ENCODE measurements at regions not wholly inside any gene's neighbourhood (a gene's known extent, or its start where the extent isn't known, plus 50 kb on each side); places are given as distances from the start of the nearest gene placed in this dataset.
"Not testable (repeated sequence)": the region's sequence is repeated elsewhere in the genome, so short reads cannot be mapped to it uniquely, and the experiment has no call there.

- H3K4me3 ChIP-seq (ENCODE audit: low read length in 2 of 2): no peak overlapping the region
- no peaks in the 10 kb centered on the region for H3K4me1 Mint-ChIP-seq
- CTCF ChIA-PET (ENCODE audit: partially characterized antibody): no interaction called here
- no peaks in the 10 kb centered on the region for H3K27me3 ChIP-seq (ENCODE audit: insufficient read depth, low read length)
- H3K27me3 Mint-ChIP-seq: peaks cover 2% of the 10 kb centered on the region in 2 donors
- no peak overlapping the region for H3K27ac ChIP-seq (ENCODE audit: low read depth, low read length)
- no peaks in the 10 kb centered on the region for H3K4me1 ChIP-seq (ENCODE audit: insufficient read depth, low read length)
- no peak overlapping the region for H3K4me3 Mint-ChIP-seq
- no peak overlapping the region for H3K27ac Mint-ChIP-seq
- DNase-seq: no peak
- intact Hi-C loops (cut with micrococcal nuclease): no loop called here
- H3K36me3 Mint-ChIP-seq: no peaks in the 10 kb centered on the region
- H3K9me3 ChIP-seq (ENCODE audit: control insufficient read depth in 1 of 2, low read length in 2 of 2): no peaks in the 10 kb centered on the region
- no peaks in the 10 kb centered on the region for H3K36me3 ChIP-seq (ENCODE audit: insufficient read depth, low read length)
- POLR2A ChIA-PET (ENCODE audit: partially characterized antibody): no interaction called here
- H3K9me3 Mint-ChIP-seq: peaks cover 4 to 34% (median 23%) of the 10 kb centered on the region in 8 donors
These were observed 306.5 kb downstream of the KCTD12 start for GRCh38 chr13:76579701-76580100.

GRCh38 chr13:76575634-76576033 lies 310.6 kb downstream of the KCTD12 start:
- H3K9me3 Mint-ChIP-seq: peaks cover 3 to 39% (median 28%) of the 10 kb centered on the region in 8 donors
- H3K9me3 ChIP-seq (ENCODE audit: control insufficient read depth in 1 of 2, low read length in 2 of 2); H3K4me1 ChIP-seq (ENCODE audit: insufficient read depth, low read length); H3K36me3 Mint-ChIP-seq; CTCF ChIA-PET (ENCODE audit: partially characterized antibody); H3K4me3 Mint-ChIP-seq; H3K27me3 Mint-ChIP-seq; H3K4me3 ChIP-seq (ENCODE audit: low read length in 2 of 2); H3K27ac ChIP-seq (ENCODE audit: low read depth, low read length); H3K27me3 ChIP-seq (ENCODE audit: insufficient read depth, low read length); H3K27ac Mint-ChIP-seq; DNase-seq; H3K4me1 Mint-ChIP-seq; H3K36me3 ChIP-seq (ENCODE audit: insufficient read depth, low read length); intact Hi-C loops (cut with micrococcal nuclease); POLR2A ChIA-PET (ENCODE audit: partially characterized antibody): not testable (repeated sequence)

- Histone ChIP-seq H3K4me1 (ENCODE audit: insufficient read depth, low read length) (no peaks in the 10 kb centered on the region), H3K36me3 (ENCODE audit: insufficient read depth, low read length) (no peaks in the 10 kb centered on the region), H3K9me3 (ENCODE audit: control insufficient read depth in 1 of 2, low read length in 2 of 2) (no peaks in the 10 kb centered on the region), H3K27ac (ENCODE audit: low read depth, low read length) (no peak overlapping the region), H3K27me3 (ENCODE audit: insufficient read depth, low read length) (no peaks in the 10 kb centered on the region), H3K4me3 (ENCODE audit: low read length in 2 of 2) (no peak overlapping the region)
- DNase-seq: no peak
- Mint-ChIP-seq H3K4me1 (no peaks in the 10 kb centered on the region), H3K4me3 (no peak overlapping the region), H3K27me3 (no peaks in the 10 kb centered on the region), H3K36me3 (no peaks in the 10 kb centered on the region), H3K9me3 (peaks cover 0 to 14% (median 8%) of the 10 kb centered on the region in 8 donors), H3K27ac (no peak overlapping the region)
- intact Hi-C loops (cut with micrococcal nuclease): no loop called here
- ChIA-PET CTCF (ENCODE audit: partially characterized antibody) (no interaction called here), POLR2A (ENCODE audit: partially characterized antibody) (no interaction called here)
These were observed 315.7 kb downstream of the KCTD12 start for GRCh38 chr13:76570510-76570971.

GRCh38 chr13:76556627-76557026 lies 329.6 kb downstream of the KCTD12 start:
- H3K27ac Mint-ChIP-seq: no peak overlapping the region
- ChIA-PET POLR2A (ENCODE audit: partially characterized antibody) (no interaction called here), CTCF (ENCODE audit: partially characterized antibody) (no interaction called here)
- H3K9me3 ChIP-seq (ENCODE audit: control insufficient read depth in 1 of 2, low read length in 2 of 2): no peaks in the 10 kb centered on the region
- no peak overlapping the region for H3K4me3 ChIP-seq (ENCODE audit: low read length in 2 of 2)
- no peaks in the 10 kb centered on the region for H3K9me3 Mint-ChIP-seq
- H3K27me3 Mint-ChIP-seq: peaks cover 2 to 3% of the 10 kb centered on the region in 2 donors
- H3K27ac ChIP-seq (ENCODE audit: low read depth, low read length): no peak overlapping the region
- no peaks in the 10 kb centered on the region for H3K4me1 ChIP-seq (ENCODE audit: insufficient read depth, low read length)
- H3K27me3 ChIP-seq (ENCODE audit: insufficient read depth, low read length): no peaks in the 10 kb centered on the region
- no peaks in the 10 kb centered on the region for H3K36me3 ChIP-seq (ENCODE audit: insufficient read depth, low read length)
- H3K36me3 Mint-ChIP-seq: no peaks in the 10 kb centered on the region
- no peak overlapping the region for H3K4me3 Mint-ChIP-seq
- intact Hi-C loops (cut with micrococcal nuclease): no loop called here
- no peaks in the 10 kb centered on the region for H3K4me1 Mint-ChIP-seq
- DNase-seq: no peak

- no peaks in the 10 kb centered on the region for H3K27me3 ChIP-seq (ENCODE audit: insufficient read depth, low read length)
- POLR2A ChIA-PET (ENCODE audit: partially characterized antibody): no interaction called here
- H3K27me3 Mint-ChIP-seq: peaks cover 3 to 6% of the 10 kb centered on the region in 2 donors
- no peaks in the 10 kb centered on the region for H3K4me1 ChIP-seq (ENCODE audit: insufficient read depth, low read length)
- no peak overlapping the region for H3K27ac ChIP-seq (ENCODE audit: low read depth, low read length)
- H3K36me3 ChIP-seq (ENCODE audit: insufficient read depth, low read length): no peaks in the 10 kb centered on the region
- H3K27ac Mint-ChIP-seq: no peak overlapping the region
- no peak for DNase-seq
- intact Hi-C loops (cut with micrococcal nuclease): no loop called here
- no peaks in the 10 kb centered on the region for H3K36me3 Mint-ChIP-seq
- CTCF ChIA-PET (ENCODE audit: partially characterized antibody): no interaction called here
- no peak overlapping the region for H3K4me3 ChIP-seq (ENCODE audit: low read length in 2 of 2)
- H3K4me3 Mint-ChIP-seq: no peak overlapping the region
- peaks cover 0 to 2% (median 0%) of the 10 kb centered on the region in 8 donors for H3K9me3 Mint-ChIP-seq
- no peaks in the 10 kb centered on the region for H3K4me1 Mint-ChIP-seq
- no peaks in the 10 kb centered on the region for H3K9me3 ChIP-seq (ENCODE audit: control insufficient read depth in 1 of 2, low read length in 2 of 2)
These were observed 333.4 kb downstream of the KCTD12 start for GRCh38 chr13:76552807-76553206.

GRCh38 chr13:76552041-76552772 lies 334.0 kb downstream of the KCTD12 start:
- no peaks in the 10 kb centered on the region for H3K36me3 ChIP-seq (ENCODE audit: insufficient read depth, low read length)
- Mint-ChIP-seq H3K9me3 (peaks cover 0 to 2% (median 0%) of the 10 kb centered on the region in 8 donors), H3K4me3 (no peak overlapping the region), H3K36me3 (no peaks in the 10 kb centered on the region), H3K4me1 (no peaks in the 10 kb centered on the region), H3K27me3 (peaks cover 3 to 6% of the 10 kb centered on the region in 2 donors), H3K27ac (no peak overlapping the region)
- no peaks in the 10 kb centered on the region for H3K4me1 ChIP-seq (ENCODE audit: insufficient read depth, low read length)
- intact Hi-C loops (cut with micrococcal nuclease): no loop called here
- no peak overlapping the region for H3K27ac ChIP-seq (ENCODE audit: low read depth, low read length)
- CTCF ChIA-PET (ENCODE audit: partially characterized antibody): no interaction called here
- no peaks in the 10 kb centered on the region for H3K9me3 ChIP-seq (ENCODE audit: control insufficient read depth in 1 of 2, low read length in 2 of 2)
- H3K27me3 ChIP-seq (ENCODE audit: insufficient read depth, low read length): no peaks in the 10 kb centered on the region
- POLR2A ChIA-PET (ENCODE audit: partially characterized antibody): no interaction called here
- no peak for DNase-seq
- H3K4me3 ChIP-seq (ENCODE audit: low read length in 2 of 2): no peak overlapping the region

GRCh38 chr13:76542176-76542575 lies 344.0 kb downstream of the KCTD12 start:
- peaks cover 0 to 4% of the 10 kb centered on the region in 2 donors for H3K27me3 Mint-ChIP-seq
- ChIA-PET CTCF (ENCODE audit: partially characterized antibody) (no interaction called here), POLR2A (ENCODE audit: partially characterized antibody) (no interaction called here)
- no peak overlapping the region for H3K27ac Mint-ChIP-seq
- no peaks in the 10 kb centered on the region for H3K36me3 ChIP-seq (ENCODE audit: insufficient read depth, low read length)
- no peak overlapping the region for H3K4me3 ChIP-seq (ENCODE audit: low read length in 2 of 2)
- no peak overlapping the region for H3K4me3 Mint-ChIP-seq
- no peak overlapping the region for H3K27ac ChIP-seq (ENCODE audit: low read depth, low read length)
- DNase-seq: no peak
- no peaks in the 10 kb centered on the region for H3K27me3 ChIP-seq (ENCODE audit: insufficient read depth, low read length)
- intact Hi-C loops (cut with micrococcal nuclease): no loop called here
- peaks cover 0 to 11% (median 6%) of the 10 kb centered on the region in 8 donors for H3K9me3 Mint-ChIP-seq
- no peaks in the 10 kb centered on the region for H3K9me3 ChIP-seq (ENCODE audit: control insufficient read depth in 1 of 2, low read length in 2 of 2)
- H3K4me1 Mint-ChIP-seq: no peaks in the 10 kb centered on the region
- H3K36me3 Mint-ChIP-seq: no peaks in the 10 kb centered on the region
- no peaks in the 10 kb centered on the region for H3K4me1 ChIP-seq (ENCODE audit: insufficient read depth, low read length)
